Small intestine (tissue), 7 donors: ENCODE measurements at regions not wholly inside any gene's neighbourhood (a gene's known extent, or its start where the extent isn't known, plus 50 kb on each side); places are given as distances from the start of the nearest gene placed in this dataset.
A peak's percentile ranks its signal among the peaks of the same experiment; 100 is the strongest.

Experiments used
- DNase-seq, 2 donors: peaks; one replicate each; pipeline versions ENCODE4 v3.0.0 to v3.0.0-alpha.2; 2013
- FAIRE-seq: peaks from 2 replicates; lab custom pipeline; 2012; peaks lifted over from hg19 to GRCh38; lab: Jason Lieb, UNC
- H3K27ac ChIP-seq, 3 donors: one replicate each; pipeline ENCODE4 v1.5.1; 2013; ENCODE audit warnings: low read length in 2 of 3, mild to moderate bottlenecking in 2 of 3, control low read depth in 1 of 3, inconsistent platforms in 1 of 3, low read depth in 1 of 3, moderate library complexity in 1 of 3
- H3K27me3 ChIP-seq, 3 donors: one replicate each; pipeline ENCODE4 v1.6.1; 2013; ENCODE audit warnings: low read length in 3 of 3, inconsistent platforms in 1 of 3; ENCODE audit not compliant: control insufficient read depth in 3 of 3, insufficient read depth in 3 of 3
- H3K36me3 ChIP-seq, 3 donors: one replicate each; pipeline ENCODE4 v1.6.1; 2013; ENCODE audit warnings: low read length in 3 of 3, inconsistent platforms in 1 of 3, low read depth in 1 of 3, mild to moderate bottlenecking in 1 of 3, moderate library complexity in 1 of 3; ENCODE audit not compliant: control insufficient read depth in 3 of 3, insufficient read depth in 2 of 3
- H3K4me1 ChIP-seq, 3 donors: one replicate each; pipeline ENCODE4 v1.6.1; 2013; ENCODE audit warnings: low read length in 2 of 3, inconsistent platforms in 1 of 3, low read depth in 1 of 3, mild to moderate bottlenecking in 1 of 3, moderate library complexity in 1 of 3; ENCODE audit not compliant: control insufficient read depth in 3 of 3, insufficient read depth in 2 of 3
- H3K4me3 ChIP-seq, 3 donors: one replicate each; pipeline ENCODE4 v1.5.1; 2013; ENCODE audit warnings: low read length in 3 of 3, control low read depth in 1 of 3, inconsistent platforms in 1 of 3, low read depth in 1 of 3, mild to moderate bottlenecking in 1 of 3, moderate library complexity in 1 of 3
- H3K9me3 ChIP-seq, 2 donors: one replicate each; pipeline ENCODE4 v1.6.1; 2013; ENCODE audit warnings: low read depth in 1 of 2, low read length in 1 of 2; ENCODE audit not compliant: control insufficient read depth in 2 of 2, insufficient read depth in 1 of 2
- WGBS, 3 donors: extraction: QIAGEN DNeasy Blood & Tissue Kit; methylation state at CpG; one replicate each; pipeline ENCODE4 v1.1.7; 2013; 5-methylcytosine and 5-hydroxymethylcytosine counted together
- donor health status: healthy with polysubstance abuse.
- donor health status: control.
- donor health status: control.
- donor health status: Bipolar disorder and iron deficiency.
- donor health status: healthy.

DNA sequence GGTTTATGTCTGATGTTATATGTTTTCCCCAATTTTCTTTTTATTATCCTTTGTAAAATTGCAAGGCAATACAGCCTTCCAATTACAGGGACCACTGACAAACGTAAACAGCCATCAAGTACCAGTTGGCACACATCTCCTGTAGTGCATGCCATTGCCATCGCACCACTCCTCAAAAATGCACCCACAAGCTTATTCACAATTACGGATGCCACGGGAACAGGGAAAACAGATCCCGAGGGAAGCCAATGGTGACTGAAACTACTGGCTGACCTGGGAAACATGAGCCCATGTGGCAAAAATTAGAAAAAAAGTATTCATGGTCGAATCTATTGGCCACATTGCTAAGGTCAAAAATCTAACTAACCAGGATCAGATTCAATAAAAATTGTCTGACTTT, 395.2 kb downstream of the PAX1 start:
- Histone ChIP-seq H3K9me3 (no peaks in the 10 kb centered on the region), H3K27ac (no peak overlapping the region), H3K4me1 (no peaks in the 10 kb centered on the region), H3K36me3 (no peaks in the 10 kb centered on the region), H3K27me3 (no peaks in the 10 kb centered on the region), H3K4me3 (no peak overlapping the region)
- DNase-seq: no peak
- no peak for FAIRE-seq
- 66 to 80% (median 79%) methylated on average over 6 of the region's 6 CpGs for WGBS, 3 donors

DNA sequence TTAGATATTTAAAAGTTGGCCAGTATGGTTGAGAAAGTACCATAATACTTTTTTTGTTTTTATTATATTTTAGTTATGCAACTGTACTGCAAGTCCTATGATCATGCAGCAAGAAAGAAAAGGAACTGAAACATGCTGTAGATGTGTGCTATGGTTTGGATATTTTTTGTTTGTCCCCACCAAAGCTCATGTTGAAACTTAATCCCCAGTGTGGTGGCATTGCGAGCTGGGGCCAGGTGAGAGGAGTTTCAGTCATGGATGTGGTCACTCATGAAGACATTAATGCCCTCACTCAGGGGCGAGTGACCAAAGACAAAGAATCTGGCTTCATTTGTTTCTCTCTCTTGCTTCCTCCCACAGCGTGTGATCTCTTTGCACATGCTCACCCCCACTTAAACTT, 393.9 kb downstream of the PAX1 start:
- DNase-seq: no peak
- Histone ChIP-seq H3K27me3 (no peaks in the 10 kb centered on the region), H3K9me3 (peaks cover 0 to 5% of the 10 kb centered on the region in 2 donors), H3K27ac (no peak overlapping the region), H3K36me3 (no peaks in the 10 kb centered on the region), H3K4me3 (no peak overlapping the region), H3K4me1 (no peaks in the 10 kb centered on the region)
- WGBS, 3 donors: 75 to 95% (median 78%) methylated on average over 3 of the region's 3 CpGs
- no peak for FAIRE-seq

DNA sequence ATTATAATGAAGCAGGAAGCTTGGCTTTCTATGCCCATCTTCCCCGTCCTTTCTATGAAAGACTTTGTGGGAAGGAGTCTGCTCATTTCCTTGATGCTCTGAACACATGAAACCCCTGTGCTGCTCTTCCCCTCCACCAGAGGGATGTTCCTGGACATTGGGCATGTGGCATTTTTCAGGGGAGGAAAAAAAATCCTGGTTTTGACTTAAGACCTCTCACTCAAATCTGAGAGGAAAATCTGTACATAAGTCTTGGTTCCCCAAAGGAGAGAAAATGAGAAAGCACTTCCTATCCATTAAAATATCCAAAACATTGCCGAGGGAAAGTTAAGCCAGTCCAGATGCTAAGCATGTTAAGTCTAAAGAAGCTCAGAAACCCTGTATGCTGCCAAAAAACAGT, 393.0 kb downstream of the PAX1 start:
- Histone ChIP-seq H3K36me3 (no peaks in the 10 kb centered on the region), H3K4me1 (no peaks in the 10 kb centered on the region), H3K4me3 (no peak overlapping the region), H3K27ac (no peak overlapping the region), H3K27me3 (no peaks in the 10 kb centered on the region), H3K9me3 (peaks cover 0 to 5% of the 10 kb centered on the region in 2 donors)
- 60 to 78% (median 72%) methylated on average over 2 of the region's 2 CpGs for WGBS, 3 donors
- DNase-seq: no peak
- FAIRE-seq: no peak

DNA sequence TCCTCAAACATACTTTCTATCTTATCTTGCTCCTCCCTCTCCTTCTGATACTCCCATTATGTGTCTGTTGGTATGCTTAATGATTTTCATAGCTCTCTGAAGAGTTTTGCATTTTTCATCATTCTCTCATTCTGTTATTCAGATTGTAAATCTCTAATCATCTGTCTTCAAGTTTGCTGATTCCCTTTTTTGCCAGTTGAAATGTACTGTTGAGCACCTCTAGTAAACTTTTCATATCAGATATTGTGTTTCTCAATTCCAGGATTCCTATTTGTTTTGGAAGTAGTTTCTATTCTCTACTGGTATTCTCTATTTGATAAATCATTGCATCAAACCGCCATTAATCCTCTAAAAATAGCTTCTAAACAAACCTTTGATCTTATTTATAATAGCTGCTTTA, 387.7 kb downstream of the PAX1 start:
- DNase-seq (no peak), FAIRE-seq (no peak)
- H3K27me3 ChIP-seq: no peaks in the 10 kb centered on the region
- H3K4me1 ChIP-seq: no peaks in the 10 kb centered on the region
- no peak overlapping the region for H3K4me3 ChIP-seq
- H3K36me3 ChIP-seq: no peaks in the 10 kb centered on the region
- WGBS, 3 donors: 22 to 52% (median 38%) methylated on average over 1 of the region's 1 CpG
- peaks cover 0 to 21% of the 10 kb centered on the region in 2 donors for H3K9me3 ChIP-seq
- no peak overlapping the region for H3K27ac ChIP-seq

DNA sequence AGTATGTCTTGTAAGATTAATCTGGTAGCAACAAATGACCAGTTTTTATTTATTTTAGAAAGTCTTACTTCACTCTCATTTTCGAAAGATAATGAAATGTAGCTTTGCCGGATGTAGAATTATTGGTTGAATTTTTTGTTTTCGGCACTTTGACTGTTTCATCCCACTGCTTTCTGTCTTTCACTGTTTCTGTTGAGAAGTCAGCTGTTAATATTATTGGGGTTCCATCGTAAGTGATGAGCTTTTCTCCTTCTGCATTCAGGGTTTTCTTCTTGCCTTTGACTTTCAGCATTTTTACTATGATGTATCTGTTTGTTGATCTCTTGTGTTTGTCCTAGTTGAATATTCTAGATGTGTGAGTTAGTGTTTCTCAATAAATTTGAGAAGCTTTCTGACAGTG, 383.4 kb downstream of the PAX1 start:
- Histone ChIP-seq H3K4me3 (no peak overlapping the region), H3K27me3 (no peaks in the 10 kb centered on the region), H3K27ac (no peak overlapping the region), H3K36me3 (no peaks in the 10 kb centered on the region), H3K9me3 (peaks cover 0 to 16% of the 10 kb centered on the region in 2 donors), H3K4me1 (no peaks in the 10 kb centered on the region)
- DNase-seq (no peak), FAIRE-seq (no peak)
- WGBS, 3 donors: 86 to 90% (median 88%) methylated on average over 4 of the region's 4 CpGs

DNA sequence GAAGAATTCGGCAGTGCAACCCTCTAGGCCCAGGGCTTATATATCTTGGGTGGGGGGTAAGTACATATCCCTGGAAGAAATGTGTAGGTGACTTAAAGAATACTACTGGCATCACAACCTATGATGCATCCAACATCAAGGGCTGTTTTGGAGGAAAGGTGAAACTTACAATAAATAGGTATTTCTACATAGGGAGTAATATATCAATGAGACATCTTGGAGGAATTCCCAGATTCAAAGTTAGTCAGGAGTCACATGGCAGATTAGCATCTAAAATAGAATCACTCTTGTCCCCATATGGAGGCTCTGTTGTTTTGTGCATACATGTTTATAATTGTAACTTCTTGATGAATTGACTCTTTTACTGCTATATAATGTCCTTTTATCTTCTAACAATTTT, 375.5 kb downstream of the PAX1 start:
- no peaks in the 10 kb centered on the region for H3K9me3 ChIP-seq
- no peak overlapping the region for H3K27ac ChIP-seq
- no peak overlapping the region for H3K4me3 ChIP-seq
- WGBS, 3 donors: 0 to 50% (median 46%) methylated on average over 1 of the region's 1 CpG
- DNase-seq: no peak
- no peak for FAIRE-seq
- H3K27me3 ChIP-seq: no peaks in the 10 kb centered on the region
- H3K36me3 ChIP-seq: no peaks in the 10 kb centered on the region
- H3K4me1 ChIP-seq: no peaks in the 10 kb centered on the region

DNA sequence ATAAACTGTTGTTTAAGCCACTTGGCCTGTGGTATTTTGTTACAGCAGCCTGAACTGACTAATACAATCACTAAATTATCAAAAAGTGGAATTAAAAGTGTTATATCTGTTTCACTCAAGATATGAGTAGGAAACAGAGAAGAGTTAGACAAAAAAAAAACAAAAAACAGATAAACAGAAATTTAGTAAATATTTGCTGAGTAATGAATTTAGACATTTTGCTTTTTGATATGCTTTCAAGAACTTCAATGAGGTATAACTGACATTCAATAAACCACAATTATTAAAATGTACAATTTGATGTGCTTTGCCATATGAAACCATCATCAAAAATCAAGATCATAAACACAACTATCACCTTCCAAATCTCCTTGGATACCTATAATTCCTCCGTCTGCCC, 369.2 kb downstream of the PAX1 start:
- Histone ChIP-seq H3K4me1 (no peaks in the 10 kb centered on the region), H3K36me3 (no peaks in the 10 kb centered on the region), H3K27ac (no peak overlapping the region), H3K4me3 (no peak overlapping the region), H3K27me3 (no peaks in the 10 kb centered on the region), H3K9me3 (no peaks in the 10 kb centered on the region)
- WGBS, 3 donors: 92 to 97% (median 96%) methylated on average over 1 of the region's 1 CpG
- FAIRE-seq (no peak), DNase-seq (no peak)

DNA sequence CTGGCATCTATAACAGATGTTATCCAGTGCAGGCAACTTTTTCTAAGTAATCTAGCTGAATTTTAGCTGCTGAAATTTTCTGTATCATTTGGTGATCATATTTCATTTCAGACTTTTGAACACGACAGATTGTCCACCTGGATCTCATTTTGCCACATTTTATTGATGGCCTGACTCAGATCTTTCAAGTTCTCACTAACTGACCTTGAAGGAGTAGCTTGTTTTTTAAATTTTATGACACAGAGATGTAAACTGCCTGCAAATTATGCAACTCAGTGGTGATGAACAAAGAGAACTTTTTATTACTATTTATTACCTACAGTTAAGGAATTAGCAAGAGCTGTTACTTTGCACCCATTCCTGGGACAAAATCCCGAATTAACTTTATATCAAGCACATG, 366.4 kb downstream of the PAX1 start:
- FAIRE-seq: no peak
- no peak overlapping the region for H3K4me3 ChIP-seq

DNA sequence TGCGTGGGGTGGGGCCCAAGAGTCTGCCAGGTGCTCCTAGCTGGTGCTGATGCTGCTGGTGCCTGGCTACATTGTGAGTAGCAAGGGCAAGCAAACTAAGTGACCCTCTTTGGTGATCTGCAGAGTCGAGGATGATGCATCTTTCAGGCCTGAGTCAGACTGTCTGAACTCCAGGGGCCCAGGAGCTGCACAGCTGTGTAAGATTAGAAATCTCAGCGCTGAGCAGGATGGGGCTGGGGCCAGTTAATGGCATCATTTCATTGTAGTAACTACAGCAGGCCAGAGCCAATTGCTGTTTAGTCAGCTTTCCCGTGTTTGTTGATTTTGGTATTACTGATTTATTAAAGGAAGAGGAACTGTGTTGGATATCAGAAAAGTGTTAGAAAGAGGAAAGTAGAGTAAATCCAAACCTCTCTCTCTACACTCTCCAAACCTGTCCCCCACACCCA, 365.2 kb downstream of the PAX1 start:
- H3K4me1 ChIP-seq: no peaks in the 10 kb centered on the region
- H3K27ac ChIP-seq: no peak overlapping the region
- H3K9me3 ChIP-seq: no peaks in the 10 kb centered on the region
- no peak for FAIRE-seq
- H3K36me3 ChIP-seq: no peaks in the 10 kb centered on the region
- H3K27me3 ChIP-seq: no peaks in the 10 kb centered on the region
- H3K4me3 ChIP-seq: no peak overlapping the region
- 25 to 37% (median 31%) methylated on average over 4 of the region's 4 CpGs for WGBS, 3 donors
- DNase-seq: no peak

More for the DNA sequence above, 366.4 kb downstream of the PAX1 start:
- Histone ChIP-seq H3K36me3 (no peaks in the 10 kb centered on the region), H3K27ac (no peak overlapping the region), H3K4me1 (no peaks in the 10 kb centered on the region), H3K9me3 (no peaks in the 10 kb centered on the region), H3K27me3 (no peaks in the 10 kb centered on the region)
- WGBS, 3 donors: 13 to 48% (median 28%) methylated on average over 2 of the region's 2 CpGs
- peak in 1 of 2 donors; percentile 18 for DNase-seq
